WTC11 (cell line): ENCODE measurements at regions not wholly inside any gene's neighbourhood (a gene's known extent, or its start where the extent isn't known, plus 50 kb on each side); places are given as distances from the start of the nearest gene placed in this dataset.

ENCODE experiments used
- ATAC-seq: fragments of 200-7000 bp; cut with Tn5 transposase; 2 replicates; pipeline ENCODE4 v1.10.0; 2021; ENCODE audit warnings: mild to moderate bottlenecking, moderate library complexity
- CTCF ChIA-PET: fragments of 300-600 bp; sonication (Branson Sonifier 250); formaldehyde crosslinking; loops from one replicate; lab custom pipeline; 2021; ENCODE audit warnings: antibody characterized with exemption; lab: Charles Lee
- POLR2A ChIA-PET: fragments of 350-600 bp; sonication (Branson Sonifier 250); formaldehyde crosslinking; loops from one replicate; lab custom pipeline; 2021; ENCODE audit warnings: antibody characterized with exemption; lab: Charles Lee
- DNase-seq: peaks from one replicate; pipeline ENCODE4 v3.0.0; 2021; ENCODE audit warnings: low spot score
- H3K27ac Mint-ChIP-seq: 2 replicates; pipeline ENCODE4 v1.8.0; 2021; ENCODE audit warnings: mixed read lengths
- H3K27me3 Mint-ChIP-seq: 2 replicates; pipeline ENCODE4 v1.8.0; 2021; ENCODE audit warnings: low read depth, mild to moderate bottlenecking, moderate library complexity, mixed read lengths
- H3K36me3 Mint-ChIP-seq: 2 replicates; pipeline ENCODE4 v1.8.0; 2021; ENCODE audit warnings: mixed read lengths
- H3K4me1 Mint-ChIP-seq: 2 replicates; pipeline ENCODE4 v1.8.0; 2022; ENCODE audit warnings: mixed read lengths
- H3K4me3 Mint-ChIP-seq: 2 replicates; pipeline ENCODE4 v1.8.0; 2021; ENCODE audit warnings: mild to moderate bottlenecking, moderate library complexity, mixed read lengths
- H3K9me3 Mint-ChIP-seq: 2 replicates; pipeline ENCODE4 v1.8.0; 2021; ENCODE audit warnings: mixed read lengths
- CREM ChIP-seq: sonication (generic); formaldehyde crosslinking; IDR thresholded peaks from 2 replicates; pipeline ENCODE4 v1.8.1; 2022; ENCODE audit warnings: mild to moderate bottlenecking, missing genetic modification reagents, moderate library complexity
- FOXP1 ChIP-seq: sonication (generic); formaldehyde crosslinking; IDR thresholded peaks from 2 replicates; pipeline ENCODE4 v1.8.0; 2022; ENCODE audit warnings: missing genetic modification reagents, mild to moderate bottlenecking, moderate library complexity, borderline replicate concordance
- HMGA2 ChIP-seq: fragments of 250-450 bp; sonication (Bioruptor Pico); IDR thresholded peaks from 2 replicates; pipeline ENCODE4 v1.4.0; 2021; ENCODE audit warnings: mild to moderate bottlenecking, moderate library complexity
- JUN ChIP-seq: sonication (generic); formaldehyde crosslinking; IDR thresholded peaks from 2 replicates; pipeline ENCODE4 v1.8.0; 2023; ENCODE audit warnings: mild to moderate bottlenecking, missing genetic modification reagents
- KAT7 ChIP-seq: sonication (generic); formaldehyde crosslinking; IDR thresholded peaks from 2 replicates; pipeline ENCODE4 v1.8.1; 2023; ENCODE audit warnings: missing genetic modification reagents, mild to moderate bottlenecking, borderline replicate concordance
- MYBL2 ChIP-seq: sonication (generic); formaldehyde crosslinking; IDR thresholded peaks from 2 replicates; pipeline ENCODE4 v1.8.1; 2023; ENCODE audit warnings: mild to moderate bottlenecking, moderate library complexity, missing genetic modification reagents
- NFE2L1 ChIP-seq: sonication (generic); formaldehyde crosslinking; IDR thresholded peaks from 2 replicates; pipeline ENCODE4 v1.8.1; 2023; ENCODE audit warnings: missing genetic modification reagents
- SMAD3 ChIP-seq: sonication (generic); formaldehyde crosslinking; IDR thresholded peaks from 2 replicates; pipeline ENCODE4 v1.8.0; 2022; ENCODE audit warnings: missing genetic modification reagents, mild to moderate bottlenecking, borderline replicate concordance
- TP53 ChIP-seq: sonication (generic); formaldehyde crosslinking; IDR thresholded peaks from 2 replicates; pipeline ENCODE4 v1.8.1; 2023; ENCODE audit warnings: mild to moderate bottlenecking, missing genetic modification reagents
- ZNF219 ChIP-seq: sonication (generic); formaldehyde crosslinking; IDR thresholded peaks from 2 replicates; pipeline ENCODE4 v1.8.0; 2023; ENCODE audit warnings: missing genetic modification reagents, mild to moderate bottlenecking, borderline replicate concordance
- ZNF232 ChIP-seq: sonication (generic); formaldehyde crosslinking; IDR thresholded peaks from 2 replicates; pipeline ENCODE4 v1.8.0; 2022; ENCODE audit warnings: mild to moderate bottlenecking, missing genetic modification reagents
- TF ChIP-seq, protein P1 (sequence below): fragments of 250-450 bp; sonication (Bioruptor Pico); IDR thresholded peaks from 2 replicates; pipeline ENCODE4 v1.9.0; 2021; ENCODE audit warnings: mild to moderate bottlenecking, borderline replicate concordance
- TF ChIP-seq, protein P2 (sequence below): fragments of 250-450 bp; sonication (Bioruptor Pico); IDR thresholded peaks from 2 replicates; pipeline ENCODE4 v1.8.0; 2021; ENCODE audit warnings: mild to moderate bottlenecking
- TF ChIP-seq, protein P3 (sequence below): sonication (generic); formaldehyde crosslinking; IDR thresholded peaks from 2 replicates; pipeline ENCODE4 v1.8.1; 2023; ENCODE audit warnings: mild to moderate bottlenecking, missing genetic modification reagents
- TF ChIP-seq, protein P4 (sequence below): sonication (generic); formaldehyde crosslinking; IDR thresholded peaks from 2 replicates; pipeline ENCODE4 v1.8.0; 2023; ENCODE audit warnings: mild to moderate bottlenecking, missing genetic modification reagents
- TF ChIP-seq, protein P5 (sequence below): fragments of 250-450 bp; sonication (Bioruptor Pico); IDR thresholded peaks from 2 replicates; pipeline ENCODE4 v2.1.2; 2022; ENCODE audit warnings: mild to moderate bottlenecking, moderate library complexity
- TF ChIP-seq, protein P6 (sequence below): sonication (generic); formaldehyde crosslinking; IDR thresholded peaks from 2 replicates; pipeline ENCODE4 v1.8.1; 2023; ENCODE audit warnings: mild to moderate bottlenecking, missing genetic modification reagents
- TF ChIP-seq, protein P7 (sequence below): sonication (generic); formaldehyde crosslinking; IDR thresholded peaks from 2 replicates; pipeline ENCODE4 v1.8.1; 2022; ENCODE audit warnings: mild to moderate bottlenecking, moderate library complexity, missing genetic modification reagents

DNA sequence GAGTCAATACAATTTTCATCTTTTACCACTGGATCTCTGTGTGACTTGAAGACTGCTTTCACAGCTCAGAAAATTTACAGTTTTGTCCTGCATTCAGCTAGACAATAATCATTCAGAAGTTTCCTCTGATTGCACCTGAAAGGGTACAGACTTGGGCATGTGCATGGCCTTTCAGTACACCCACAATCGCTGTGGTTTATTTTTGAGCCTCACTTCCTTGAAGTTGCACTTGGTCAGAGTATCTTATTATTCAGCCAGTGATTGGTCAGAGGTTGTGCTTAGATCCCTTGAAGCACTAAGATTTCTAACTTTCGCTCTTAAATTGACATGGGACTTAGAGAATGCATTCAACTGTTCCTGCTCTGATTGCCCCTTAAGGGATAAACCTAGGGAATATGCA lies 508.2 kb downstream of the FAM181B start:
- no peak for TF ChIP-seq KAT7 (CRISPR knock-in tag)
- TF ChIP-seq HMGA2 (CRISPR knock-in tag) = no peak
- TF ChIP-seq JUN (CRISPR knock-in tag) = no peak
- ATAC-seq (no peak), DNase-seq (no peak)
- Mint-ChIP-seq H3K4me1 (no peaks in the 10 kb centered on the region), H3K36me3 (peaks cover 5% of the 10 kb centered on the region), H3K4me3 (no peak overlapping the region), H3K27me3 (no peaks in the 10 kb centered on the region), H3K9me3 (peaks cover 6% of the 10 kb centered on the region), H3K27ac (no peak overlapping the region)
- POLR2A ChIA-PET = no interaction called here
- CTCF ChIA-PET = interaction anchor here (1.0 to 2.4 kb wide), 3 partner anchors 8 to 518 kb away, joined by 6 to 9 read pairs (median 6); no protein-coding TSS in a partner anchor

DNA sequence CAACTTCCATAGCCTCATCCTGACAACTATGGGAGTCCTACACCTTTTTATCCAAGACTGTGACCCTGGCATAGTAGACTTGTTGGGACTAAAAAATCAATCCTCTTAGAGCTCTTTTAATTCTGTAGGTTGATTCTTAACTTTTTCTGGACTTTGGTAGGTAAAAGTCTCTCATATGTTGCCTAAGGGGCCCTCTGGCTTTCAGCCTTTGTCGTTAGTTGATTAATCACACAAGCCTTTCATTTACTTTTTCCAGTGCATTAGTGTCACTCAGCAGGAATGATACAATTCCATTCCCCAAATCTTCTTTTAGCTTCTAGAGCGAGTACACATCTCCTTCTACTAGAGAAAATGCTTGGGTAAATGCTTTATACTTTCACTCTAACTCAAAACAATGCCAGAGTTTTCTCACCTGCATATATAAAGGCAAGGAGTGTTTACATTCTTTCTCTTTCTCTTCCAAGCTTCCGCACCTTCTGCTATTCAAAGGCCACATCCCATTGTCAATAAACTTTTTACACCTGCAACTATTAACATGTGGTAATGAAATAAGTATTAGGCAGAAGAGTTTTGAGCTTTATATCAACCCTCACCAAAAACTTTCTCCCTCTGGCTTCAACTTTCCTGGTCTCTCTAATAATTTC lies 516.6 kb downstream of the FAM181B start:
- no peaks in the 10 kb centered on the region for H3K9me3 Mint-ChIP-seq
- ATAC-seq = peak; percentile 66
- H3K4me3 Mint-ChIP-seq = peak overlapping the region; percentile 12; the same call in 1 of the 2 replicates
- no peak for DNase-seq
- peak overlapping the region; percentile 90 for H3K27ac Mint-ChIP-seq
- CTCF ChIA-PET = interaction anchor here (1.4 kb wide), 1 partner anchor 9 kb away, joined by 6 read pairs; no protein-coding TSS in a partner anchor
- H3K4me1 Mint-ChIP-seq = peaks cover 20% of the 10 kb centered on the region
- TF ChIP-seq ZNF232 (CRISPR knock-in tag) (no peak), JUN (CRISPR knock-in tag) (no peak), SMAD3 (CRISPR knock-in tag) (no peak), CREM (CRISPR knock-in tag) (no peak), NFE2L1 (CRISPR knock-in tag) (no peak), TP53 (CRISPR knock-in tag) (no peak), MYBL2 (CRISPR knock-in tag) (no peak), FOXP1 (CRISPR knock-in tag) (no peak), ZNF219 (CRISPR knock-in tag) (no peak), KAT7 (CRISPR knock-in tag) (no peak)
- TF ChIP-seq, protein P1, sequence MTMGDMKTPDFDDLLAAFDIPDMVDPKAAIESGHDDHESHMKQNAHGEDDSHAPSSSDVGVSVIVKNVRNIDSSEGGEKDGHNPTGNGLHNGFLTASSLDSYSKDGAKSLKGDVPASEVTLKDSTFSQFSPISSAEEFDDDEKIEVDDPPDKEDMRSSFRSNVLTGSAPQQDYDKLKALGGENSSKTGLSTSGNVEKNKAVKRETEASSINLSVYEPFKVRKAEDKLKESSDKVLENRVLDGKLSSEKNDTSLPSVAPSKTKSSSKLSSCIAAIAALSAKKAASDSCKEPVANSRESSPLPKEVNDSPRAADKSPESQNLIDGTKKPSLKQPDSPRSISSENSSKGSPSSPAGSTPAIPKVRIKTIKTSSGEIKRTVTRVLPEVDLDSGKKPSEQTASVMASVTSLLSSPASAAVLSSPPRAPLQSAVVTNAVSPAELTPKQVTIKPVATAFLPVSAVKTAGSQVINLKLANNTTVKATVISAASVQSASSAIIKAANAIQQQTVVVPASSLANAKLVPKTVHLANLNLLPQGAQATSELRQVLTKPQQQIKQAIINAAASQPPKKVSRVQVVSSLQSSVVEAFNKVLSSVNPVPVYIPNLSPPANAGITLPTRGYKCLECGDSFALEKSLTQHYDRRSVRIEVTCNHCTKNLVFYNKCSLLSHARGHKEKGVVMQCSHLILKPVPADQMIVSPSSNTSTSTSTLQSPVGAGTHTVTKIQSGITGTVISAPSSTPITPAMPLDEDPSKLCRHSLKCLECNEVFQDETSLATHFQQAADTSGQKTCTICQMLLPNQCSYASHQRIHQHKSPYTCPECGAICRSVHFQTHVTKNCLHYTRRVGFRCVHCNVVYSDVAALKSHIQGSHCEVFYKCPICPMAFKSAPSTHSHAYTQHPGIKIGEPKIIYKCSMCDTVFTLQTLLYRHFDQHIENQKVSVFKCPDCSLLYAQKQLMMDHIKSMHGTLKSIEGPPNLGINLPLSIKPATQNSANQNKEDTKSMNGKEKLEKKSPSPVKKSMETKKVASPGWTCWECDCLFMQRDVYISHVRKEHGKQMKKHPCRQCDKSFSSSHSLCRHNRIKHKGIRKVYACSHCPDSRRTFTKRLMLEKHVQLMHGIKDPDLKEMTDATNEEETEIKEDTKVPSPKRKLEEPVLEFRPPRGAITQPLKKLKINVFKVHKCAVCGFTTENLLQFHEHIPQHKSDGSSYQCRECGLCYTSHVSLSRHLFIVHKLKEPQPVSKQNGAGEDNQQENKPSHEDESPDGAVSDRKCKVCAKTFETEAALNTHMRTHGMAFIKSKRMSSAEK (CRISPR knock-in tag) = no peak
- TF ChIP-seq, protein P2, sequence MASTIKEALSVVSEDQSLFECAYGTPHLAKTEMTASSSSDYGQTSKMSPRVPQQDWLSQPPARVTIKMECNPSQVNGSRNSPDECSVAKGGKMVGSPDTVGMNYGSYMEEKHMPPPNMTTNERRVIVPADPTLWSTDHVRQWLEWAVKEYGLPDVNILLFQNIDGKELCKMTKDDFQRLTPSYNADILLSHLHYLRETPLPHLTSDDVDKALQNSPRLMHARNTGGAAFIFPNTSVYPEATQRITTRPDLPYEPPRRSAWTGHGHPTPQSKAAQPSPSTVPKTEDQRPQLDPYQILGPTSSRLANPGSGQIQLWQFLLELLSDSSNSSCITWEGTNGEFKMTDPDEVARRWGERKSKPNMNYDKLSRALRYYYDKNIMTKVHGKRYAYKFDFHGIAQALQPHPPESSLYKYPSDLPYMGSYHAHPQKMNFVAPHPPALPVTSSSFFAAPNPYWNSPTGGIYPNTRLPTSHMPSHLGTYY (CRISPR knock-in tag) = no peak
- TF ChIP-seq, protein P3, sequence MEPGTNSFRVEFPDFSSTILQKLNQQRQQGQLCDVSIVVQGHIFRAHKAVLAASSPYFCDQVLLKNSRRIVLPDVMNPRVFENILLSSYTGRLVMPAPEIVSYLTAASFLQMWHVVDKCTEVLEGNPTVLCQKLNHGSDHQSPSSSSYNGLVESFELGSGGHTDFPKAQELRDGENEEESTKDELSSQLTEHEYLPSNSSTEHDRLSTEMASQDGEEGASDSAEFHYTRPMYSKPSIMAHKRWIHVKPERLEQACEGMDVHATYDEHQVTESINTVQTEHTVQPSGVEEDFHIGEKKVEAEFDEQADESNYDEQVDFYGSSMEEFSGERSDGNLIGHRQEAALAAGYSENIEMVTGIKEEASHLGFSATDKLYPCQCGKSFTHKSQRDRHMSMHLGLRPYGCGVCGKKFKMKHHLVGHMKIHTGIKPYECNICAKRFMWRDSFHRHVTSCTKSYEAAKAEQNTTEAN (CRISPR knock-in tag) = no peak
- TF ChIP-seq, protein P4, sequence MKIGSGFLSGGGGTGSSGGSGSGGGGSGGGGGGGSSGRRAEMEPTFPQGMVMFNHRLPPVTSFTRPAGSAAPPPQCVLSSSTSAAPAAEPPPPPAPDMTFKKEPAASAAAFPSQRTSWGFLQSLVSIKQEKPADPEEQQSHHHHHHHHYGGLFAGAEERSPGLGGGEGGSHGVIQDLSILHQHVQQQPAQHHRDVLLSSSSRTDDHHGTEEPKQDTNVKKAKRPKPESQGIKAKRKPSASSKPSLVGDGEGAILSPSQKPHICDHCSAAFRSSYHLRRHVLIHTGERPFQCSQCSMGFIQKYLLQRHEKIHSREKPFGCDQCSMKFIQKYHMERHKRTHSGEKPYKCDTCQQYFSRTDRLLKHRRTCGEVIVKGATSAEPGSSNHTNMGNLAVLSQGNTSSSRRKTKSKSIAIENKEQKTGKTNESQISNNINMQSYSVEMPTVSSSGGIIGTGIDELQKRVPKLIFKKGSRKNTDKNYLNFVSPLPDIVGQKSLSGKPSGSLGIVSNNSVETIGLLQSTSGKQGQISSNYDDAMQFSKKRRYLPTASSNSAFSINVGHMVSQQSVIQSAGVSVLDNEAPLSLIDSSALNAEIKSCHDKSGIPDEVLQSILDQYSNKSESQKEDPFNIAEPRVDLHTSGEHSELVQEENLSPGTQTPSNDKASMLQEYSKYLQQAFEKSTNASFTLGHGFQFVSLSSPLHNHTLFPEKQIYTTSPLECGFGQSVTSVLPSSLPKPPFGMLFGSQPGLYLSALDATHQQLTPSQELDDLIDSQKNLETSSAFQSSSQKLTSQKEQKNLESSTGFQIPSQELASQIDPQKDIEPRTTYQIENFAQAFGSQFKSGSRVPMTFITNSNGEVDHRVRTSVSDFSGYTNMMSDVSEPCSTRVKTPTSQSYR (CRISPR knock-in tag) = no peak
- TF ChIP-seq, protein P5, sequence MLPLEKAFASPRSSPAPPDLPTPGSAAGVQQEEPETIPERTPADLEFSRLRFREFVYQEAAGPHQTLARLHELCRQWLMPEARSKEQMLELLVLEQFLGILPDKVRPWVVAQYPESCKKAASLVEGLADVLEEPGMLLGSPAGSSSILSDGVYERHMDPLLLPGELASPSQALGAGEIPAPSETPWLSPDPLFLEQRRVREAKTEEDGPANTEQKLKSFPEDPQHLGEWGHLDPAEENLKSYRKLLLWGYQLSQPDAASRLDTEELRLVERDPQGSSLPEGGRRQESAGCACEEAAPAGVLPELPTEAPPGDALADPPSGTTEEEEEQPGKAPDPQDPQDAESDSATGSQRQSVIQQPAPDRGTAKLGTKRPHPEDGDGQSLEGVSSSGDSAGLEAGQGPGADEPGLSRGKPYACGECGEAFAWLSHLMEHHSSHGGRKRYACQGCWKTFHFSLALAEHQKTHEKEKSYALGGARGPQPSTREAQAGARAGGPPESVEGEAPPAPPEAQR (CRISPR knock-in tag) = no peak
- TF ChIP-seq, protein P6, sequence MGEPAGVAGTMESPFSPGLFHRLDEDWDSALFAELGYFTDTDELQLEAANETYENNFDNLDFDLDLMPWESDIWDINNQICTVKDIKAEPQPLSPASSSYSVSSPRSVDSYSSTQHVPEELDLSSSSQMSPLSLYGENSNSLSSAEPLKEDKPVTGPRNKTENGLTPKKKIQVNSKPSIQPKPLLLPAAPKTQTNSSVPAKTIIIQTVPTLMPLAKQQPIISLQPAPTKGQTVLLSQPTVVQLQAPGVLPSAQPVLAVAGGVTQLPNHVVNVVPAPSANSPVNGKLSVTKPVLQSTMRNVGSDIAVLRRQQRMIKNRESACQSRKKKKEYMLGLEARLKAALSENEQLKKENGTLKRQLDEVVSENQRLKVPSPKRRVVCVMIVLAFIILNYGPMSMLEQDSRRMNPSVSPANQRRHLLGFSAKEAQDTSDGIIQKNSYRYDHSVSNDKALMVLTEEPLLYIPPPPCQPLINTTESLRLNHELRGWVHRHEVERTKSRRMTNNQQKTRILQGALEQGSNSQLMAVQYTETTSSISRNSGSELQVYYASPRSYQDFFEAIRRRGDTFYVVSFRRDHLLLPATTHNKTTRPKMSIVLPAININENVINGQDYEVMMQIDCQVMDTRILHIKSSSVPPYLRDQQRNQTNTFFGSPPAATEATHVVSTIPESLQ (CRISPR knock-in tag) = no peak
- TF ChIP-seq, protein P7, sequence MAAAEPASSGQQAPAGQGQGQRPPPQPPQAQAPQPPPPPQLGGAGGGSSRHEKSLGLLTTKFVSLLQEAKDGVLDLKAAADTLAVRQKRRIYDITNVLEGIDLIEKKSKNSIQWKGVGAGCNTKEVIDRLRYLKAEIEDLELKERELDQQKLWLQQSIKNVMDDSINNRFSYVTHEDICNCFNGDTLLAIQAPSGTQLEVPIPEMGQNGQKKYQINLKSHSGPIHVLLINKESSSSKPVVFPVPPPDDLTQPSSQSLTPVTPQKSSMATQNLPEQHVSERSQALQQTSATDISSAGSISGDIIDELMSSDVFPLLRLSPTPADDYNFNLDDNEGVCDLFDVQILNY (CRISPR knock-in tag) = no peak
- no peaks in the 10 kb centered on the region for H3K27me3 Mint-ChIP-seq
- POLR2A ChIA-PET = no interaction called here
- no peaks in the 10 kb centered on the region for H3K36me3 Mint-ChIP-seq
